Immature natural killer cell (primary cell): ENCODE measurements at regions not wholly inside any gene's neighbourhood (a gene's known extent, or its start where the extent isn't known, plus 50 kb on each side); places are given as distances from the start of the nearest gene placed in this dataset.

Experiments used
- DNase-seq, 3 donors: peaks; one replicate each; pipeline ENCODE4 v3.0.0; 2022; ENCODE audit warnings: mixed read lengths in 1 of 3
- H3K27ac Mint-ChIP-seq, 6 donors: one replicate each; pipeline ENCODE4 v1.8.0; 2020; ENCODE audit warnings: mixed read lengths in 6 of 6, mild to moderate bottlenecking in 5 of 6, inconsistent platforms in 4 of 6, moderate library complexity in 3 of 6
- H3K27me3 Mint-ChIP-seq, 3 donors: one replicate each; pipeline ENCODE4 v1.8.0; 2020 to 2021; ENCODE audit warnings: low read depth in 3 of 3, mild to moderate bottlenecking in 3 of 3, mixed read lengths in 3 of 3, moderate library complexity in 3 of 3, inconsistent platforms in 1 of 3
- H3K36me3 Mint-ChIP-seq, 3 donors: one replicate each; pipeline ENCODE4 v1.8.0; 2020; ENCODE audit warnings: mixed read lengths in 3 of 3, inconsistent platforms in 2 of 3, mild to moderate bottlenecking in 2 of 3
- H3K4me1 Mint-ChIP-seq, 2 donors: one replicate each; pipeline ENCODE4 v1.8.0; 2020; ENCODE audit warnings: inconsistent platforms in 2 of 2, mild to moderate bottlenecking in 2 of 2, mixed read lengths in 2 of 2, moderate library complexity in 1 of 2
- H3K4me3 Mint-ChIP-seq, 5 donors: one replicate each; pipeline ENCODE4 v1.8.0; 2020; ENCODE audit warnings: mild to moderate bottlenecking in 5 of 5, mixed read lengths in 5 of 5, inconsistent platforms in 3 of 5, moderate library complexity in 3 of 5
- H3K9me3 Mint-ChIP-seq, 6 donors: one replicate each; pipeline ENCODE4 v1.8.0; 2020; ENCODE audit warnings: mild to moderate bottlenecking in 6 of 6, mixed read lengths in 6 of 6, inconsistent platforms in 4 of 6, moderate library complexity in 3 of 6

- Mint-ChIP-seq H3K4me3 (no peak overlapping the region), H3K4me1 (no peaks in the 10 kb centered on the region), H3K9me3 (no peaks in the 10 kb centered on the region), H3K36me3 (no peaks in the 10 kb centered on the region), H3K27ac (no peak overlapping the region), H3K27me3 (peaks cover 0 to 4% (median 0%) of the 10 kb centered on the region in 3 donors)
- no peak for DNase-seq
Observed at GRCh38 chr3:70757658-70758057, 445.2 kb upstream of the MDFIC2 start.

GRCh38 chr3:70755526-70755925 lies 443.1 kb upstream of the MDFIC2 start:
- DNase-seq: no peak
- H3K4me3 Mint-ChIP-seq: no peak overlapping the region
- peaks cover 2 to 9% (median 2%) of the 10 kb centered on the region in 3 donors for H3K27me3 Mint-ChIP-seq
- no peaks in the 10 kb centered on the region for H3K4me1 Mint-ChIP-seq
- no peaks in the 10 kb centered on the region for H3K36me3 Mint-ChIP-seq
- no peak overlapping the region for H3K27ac Mint-ChIP-seq
- H3K9me3 Mint-ChIP-seq: peaks cover 0 to 3% (median 0%) of the 10 kb centered on the region in 6 donors

DNA sequence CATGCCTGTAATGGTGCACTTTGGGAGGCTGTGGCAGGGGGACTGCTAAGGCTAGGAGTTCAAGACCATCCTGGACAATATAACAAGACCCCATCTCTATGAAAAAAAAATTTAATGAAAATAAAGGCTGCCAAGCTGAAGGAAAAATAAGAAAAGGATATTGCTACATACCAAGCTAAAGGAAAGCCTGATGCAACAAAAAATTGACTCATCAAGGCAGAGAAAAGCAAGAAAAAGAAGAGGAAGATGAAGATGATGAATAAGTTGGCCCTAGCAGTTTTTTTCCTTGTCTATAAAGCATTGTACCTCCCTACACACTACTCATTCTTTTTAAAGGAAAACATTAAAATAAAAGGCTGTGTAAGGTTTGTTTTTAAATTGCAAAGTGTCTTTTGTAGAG lies 441.9 kb upstream of the MDFIC2 start:
- H3K36me3 Mint-ChIP-seq: no peaks in the 10 kb centered on the region

DNA sequence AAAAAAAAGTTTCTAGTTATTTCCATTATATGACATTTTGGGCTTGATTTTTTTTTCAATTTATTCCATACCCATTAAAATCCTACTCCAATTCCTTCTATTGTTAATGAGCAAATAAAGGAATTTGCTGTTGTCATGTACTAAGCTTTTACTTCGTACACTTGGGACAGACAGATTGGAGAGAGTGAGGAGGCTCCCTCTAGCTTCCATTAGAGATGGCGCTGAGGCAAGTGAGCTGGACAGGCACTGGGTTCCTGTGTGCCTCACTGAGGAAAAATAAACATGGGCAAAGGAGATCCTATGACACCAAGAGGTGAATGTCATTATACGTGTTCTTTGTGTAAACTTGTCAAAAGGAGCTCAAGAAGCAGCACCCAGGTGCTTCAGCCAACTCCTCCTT lies 441.1 kb upstream of the MDFIC2 start:
- Mint-ChIP-seq H3K9me3 (peaks cover 0 to 3% (median 0%) of the 10 kb centered on the region in 6 donors), H3K27ac (no peak overlapping the region)

More for the DNA sequence above, 441.9 kb upstream of the MDFIC2 start:
- H3K4me3 Mint-ChIP-seq: no peak overlapping the region
- peaks cover 0 to 3% (median 0%) of the 10 kb centered on the region in 6 donors for H3K9me3 Mint-ChIP-seq
- H3K27me3 Mint-ChIP-seq: peaks cover 2 to 9% (median 2%) of the 10 kb centered on the region in 3 donors
- H3K27ac Mint-ChIP-seq: no peak overlapping the region
- DNase-seq: no peak
- no peaks in the 10 kb centered on the region for H3K4me1 Mint-ChIP-seq

DNA sequence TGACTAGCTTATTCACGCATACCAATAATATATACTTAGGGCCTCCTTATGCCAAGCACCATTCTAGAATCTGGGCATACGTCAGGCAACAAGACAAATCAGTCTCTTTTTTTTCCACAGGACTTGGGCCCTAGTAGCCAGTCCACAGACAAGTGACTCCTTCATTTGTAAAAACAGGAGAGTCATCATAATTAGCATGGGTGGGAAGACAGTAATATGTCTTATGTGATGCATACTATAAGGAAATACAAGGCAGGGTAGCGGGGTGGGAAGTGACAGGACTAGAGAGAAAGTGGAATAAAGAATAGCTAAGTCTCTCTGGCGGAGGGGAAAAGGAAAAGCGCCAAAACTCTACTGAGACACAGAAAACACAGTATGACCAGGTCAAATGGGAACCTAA lies 439.6 kb upstream of the MDFIC2 start:
- Mint-ChIP-seq H3K4me3 (no peak overlapping the region), H3K36me3 (no peaks in the 10 kb centered on the region), H3K4me1 (no peaks in the 10 kb centered on the region), H3K27ac (no peak overlapping the region), H3K9me3 (peaks cover 0 to 3% (median 0%) of the 10 kb centered on the region in 6 donors), H3K27me3 (peaks cover 4 to 13% (median 7%) of the 10 kb centered on the region in 3 donors)
- no peak for DNase-seq

More for the DNA sequence above, 441.1 kb upstream of the MDFIC2 start:
- H3K27me3 Mint-ChIP-seq: peaks cover 3 to 13% (median 4%) of the 10 kb centered on the region in 3 donors
- no peaks in the 10 kb centered on the region for H3K36me3 Mint-ChIP-seq
- H3K4me3 Mint-ChIP-seq: no peak overlapping the region
- H3K4me1 Mint-ChIP-seq: no peaks in the 10 kb centered on the region
- DNase-seq: no peak

DNA sequence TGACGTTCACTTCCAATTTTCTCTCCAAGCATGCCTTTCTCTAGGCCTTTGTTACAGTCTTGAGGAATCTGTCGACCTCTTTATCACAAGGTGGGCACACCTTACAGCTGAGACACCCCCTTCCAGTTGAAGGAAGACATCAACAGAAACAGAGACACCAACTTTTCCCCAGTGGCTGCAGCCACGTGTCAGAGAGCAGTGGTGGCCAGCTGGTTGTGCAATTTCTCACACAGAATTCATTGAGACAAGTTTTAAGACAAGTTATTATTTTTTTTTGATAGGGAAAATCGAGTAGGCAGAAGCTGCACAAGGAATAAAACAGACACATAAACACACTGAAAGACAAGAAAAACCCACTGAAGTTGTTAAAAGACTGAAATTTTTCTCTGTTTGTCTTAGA lies 436.7 kb upstream of the MDFIC2 start:
- H3K27ac Mint-ChIP-seq: no peak overlapping the region
- DNase-seq: no peak
- no peaks in the 10 kb centered on the region for H3K36me3 Mint-ChIP-seq
- no peak overlapping the region for H3K4me3 Mint-ChIP-seq
- H3K27me3 Mint-ChIP-seq: peaks cover 4 to 13% (median 7%) of the 10 kb centered on the region in 3 donors
- H3K4me1 Mint-ChIP-seq: no peaks in the 10 kb centered on the region
- peaks cover 0 to 3% (median 0%) of the 10 kb centered on the region in 6 donors for H3K9me3 Mint-ChIP-seq

DNA sequence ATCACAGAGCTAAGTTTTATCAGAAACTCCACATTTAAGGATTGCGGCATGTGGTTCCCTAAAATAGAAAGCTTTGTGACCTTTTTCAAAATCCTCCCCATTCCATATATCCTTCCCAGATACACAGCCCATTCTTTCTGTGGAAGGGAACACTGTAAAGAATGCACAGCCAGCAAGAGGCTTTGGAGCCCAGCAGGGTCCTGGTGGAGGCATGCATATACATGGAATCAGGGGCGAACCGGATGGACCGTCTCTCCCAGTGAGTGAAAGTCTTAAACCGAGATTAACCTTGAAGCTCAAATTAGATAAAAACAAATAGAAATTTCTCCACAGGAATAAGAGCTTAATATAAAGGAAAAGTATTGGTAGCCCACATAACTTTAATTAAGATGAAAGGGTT lies 436.2 kb upstream of the MDFIC2 start:
- DNase-seq: no peak
- Mint-ChIP-seq H3K27me3 (peaks cover 4 to 12% (median 7%) of the 10 kb centered on the region in 3 donors), H3K4me3 (no peak overlapping the region), H3K36me3 (no peaks in the 10 kb centered on the region), H3K4me1 (no peaks in the 10 kb centered on the region), H3K9me3 (peaks cover 0 to 3% (median 0%) of the 10 kb centered on the region in 6 donors), H3K27ac (no peak overlapping the region)

DNA sequence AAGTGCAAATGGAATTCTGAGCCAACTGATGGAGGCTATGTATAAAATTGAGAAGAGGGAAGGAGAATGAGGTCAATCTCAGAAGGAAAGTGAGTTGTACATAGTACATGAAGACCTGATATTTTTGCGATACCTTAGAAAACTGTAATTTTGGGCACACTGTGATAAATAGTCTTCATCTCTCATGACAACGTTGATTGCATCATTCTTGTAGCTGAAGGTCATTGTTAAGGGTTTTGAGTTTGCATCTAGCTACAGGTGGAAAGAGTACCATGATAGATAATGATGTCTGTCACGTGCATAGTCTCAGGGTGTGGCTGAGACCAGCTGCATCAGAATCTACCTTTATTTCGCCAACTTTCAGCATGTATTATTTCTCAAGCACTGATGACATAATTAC lies 435.4 kb upstream of the MDFIC2 start:
- DNase-seq: no peak

DNA sequence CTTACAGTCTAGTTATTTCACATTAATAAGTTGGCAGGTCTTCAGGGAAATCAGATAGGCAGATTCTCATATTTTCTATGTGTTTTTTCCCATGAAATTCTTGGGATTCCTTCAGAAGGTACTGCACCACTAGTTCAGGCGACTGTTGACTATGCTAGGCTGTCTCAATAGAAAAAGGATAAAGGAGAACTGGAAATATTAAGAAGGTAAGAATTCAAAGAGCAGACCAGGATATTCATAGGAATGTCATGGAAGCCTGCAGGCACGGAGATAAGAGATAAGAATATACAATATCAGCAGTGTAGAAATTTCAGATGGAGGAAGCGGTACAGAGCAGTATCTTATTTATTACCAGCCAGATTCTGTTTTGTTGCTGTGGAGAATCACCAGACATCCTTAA lies 432.1 kb upstream of the MDFIC2 start:
- H3K9me3 Mint-ChIP-seq: no peaks in the 10 kb centered on the region
- no peaks in the 10 kb centered on the region for H3K4me1 Mint-ChIP-seq
- peaks cover 1 to 5% (median 5%) of the 10 kb centered on the region in 3 donors for H3K27me3 Mint-ChIP-seq
- no peaks in the 10 kb centered on the region for H3K36me3 Mint-ChIP-seq
- no peak overlapping the region for H3K4me3 Mint-ChIP-seq
- DNase-seq: no peak
- H3K27ac Mint-ChIP-seq: no peak overlapping the region

More for the DNA sequence above, 435.4 kb upstream of the MDFIC2 start:
- Mint-ChIP-seq H3K4me1 (no peaks in the 10 kb centered on the region), H3K27me3 (peaks cover 4 to 11% (median 7%) of the 10 kb centered on the region in 3 donors), H3K9me3 (peaks cover 0 to 3% (median 0%) of the 10 kb centered on the region in 6 donors), H3K4me3 (no peak overlapping the region), H3K27ac (no peak overlapping the region), H3K36me3 (no peaks in the 10 kb centered on the region)

- Mint-ChIP-seq H3K27ac (no peak overlapping the region), H3K4me1 (no peaks in the 10 kb centered on the region), H3K4me3 (no peak overlapping the region), H3K27me3 (peaks cover 0 to 5% (median 2%) of the 10 kb centered on the region in 3 donors), H3K9me3 (no peaks in the 10 kb centered on the region), H3K36me3 (no peaks in the 10 kb centered on the region)
- DNase-seq: no peak
Observed at GRCh38 chr3:70743754-70744153, 431.3 kb upstream of the MDFIC2 start.

- Mint-ChIP-seq H3K4me1 (no peaks in the 10 kb centered on the region), H3K9me3 (no peaks in the 10 kb centered on the region), H3K36me3 (no peaks in the 10 kb centered on the region), H3K4me3 (no peak overlapping the region), H3K27me3 (peaks cover 0 to 2% (median 0%) of the 10 kb centered on the region in 3 donors), H3K27ac (no peak overlapping the region)
- no peak for DNase-seq
Observed at GRCh38 chr3:70742081-70742480, 429.6 kb upstream of the MDFIC2 start.

DNA sequence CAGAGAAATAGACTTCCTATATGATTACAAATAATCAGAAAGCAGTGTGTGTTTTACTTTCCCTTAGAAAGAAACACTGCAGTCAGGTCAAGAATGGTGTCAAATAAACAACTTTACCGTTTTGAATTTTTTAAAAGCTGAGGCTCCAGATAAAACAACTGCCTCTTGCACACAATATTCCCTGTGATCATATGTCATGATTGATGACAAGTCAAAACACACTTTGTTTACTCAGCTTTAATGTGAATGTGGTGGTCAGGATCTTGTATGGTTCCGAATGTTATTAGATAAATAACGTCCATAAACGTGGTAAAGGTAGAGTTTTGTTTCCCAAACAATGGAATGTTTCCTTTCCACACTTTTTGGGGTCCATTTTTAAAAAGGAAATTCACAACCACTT lies 428.4 kb upstream of the MDFIC2 start:
- H3K9me3 Mint-ChIP-seq: no peaks in the 10 kb centered on the region
- DNase-seq: no peak
- H3K27me3 Mint-ChIP-seq: peaks cover 0 to 2% (median 0%) of the 10 kb centered on the region in 3 donors
- H3K4me1 Mint-ChIP-seq: no peaks in the 10 kb centered on the region
- H3K27ac Mint-ChIP-seq: no peak overlapping the region
- no peak overlapping the region for H3K4me3 Mint-ChIP-seq
- H3K36me3 Mint-ChIP-seq: no peaks in the 10 kb centered on the region

DNA sequence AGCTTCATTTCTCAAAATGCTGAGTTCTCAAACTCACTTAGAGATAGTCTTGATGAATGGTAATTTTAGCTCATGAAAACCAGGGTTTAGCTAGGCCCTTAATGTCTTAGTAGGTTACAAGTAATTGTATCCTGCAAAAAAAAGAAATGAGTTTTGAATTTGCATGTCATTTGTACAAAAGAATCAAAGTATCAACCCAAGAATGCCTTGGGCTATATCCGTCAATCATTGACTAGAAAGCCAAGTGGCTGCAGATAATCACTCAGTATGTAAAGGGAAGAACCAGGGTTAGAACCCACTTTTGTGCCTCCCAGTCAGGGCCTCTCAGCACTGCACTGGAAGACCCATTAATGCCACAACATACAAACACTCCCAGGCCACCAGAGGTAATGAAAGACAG lies 427.6 kb upstream of the MDFIC2 start:
- Mint-ChIP-seq H3K27me3 (peaks cover 0 to 2% (median 0%) of the 10 kb centered on the region in 3 donors), H3K27ac (no peak overlapping the region), H3K4me1 (no peaks in the 10 kb centered on the region), H3K36me3 (no peaks in the 10 kb centered on the region), H3K9me3 (no peaks in the 10 kb centered on the region), H3K4me3 (no peak overlapping the region)
- no peak for DNase-seq

GRCh38 chr3:70738291-70738681 lies 425.8 kb upstream of the MDFIC2 start:
- H3K27ac Mint-ChIP-seq: no peak overlapping the region
- no peak for DNase-seq
- H3K27me3 Mint-ChIP-seq: peaks cover 0 to 2% (median 0%) of the 10 kb centered on the region in 3 donors
- no peaks in the 10 kb centered on the region for H3K9me3 Mint-ChIP-seq
- H3K4me3 Mint-ChIP-seq: no peak overlapping the region
- H3K4me1 Mint-ChIP-seq: no peaks in the 10 kb centered on the region
- H3K36me3 Mint-ChIP-seq: no peaks in the 10 kb centered on the region

- Mint-ChIP-seq H3K27ac (no peak overlapping the region), H3K4me1 (no peaks in the 10 kb centered on the region), H3K27me3 (peaks cover 0 to 2% (median 0%) of the 10 kb centered on the region in 3 donors), H3K9me3 (no peaks in the 10 kb centered on the region), H3K4me3 (no peak overlapping the region), H3K36me3 (no peaks in the 10 kb centered on the region)
- DNase-seq: no peak
Observed at GRCh38 chr3:70737666-70738290, 425.3 kb upstream of the MDFIC2 start.
